NCI-H460 (cell line): ENCODE measurements at regions not wholly inside any gene's neighbourhood (a gene's known extent, or its start where the extent isn't known, plus 50 kb on each side); places are given as distances from the start of the nearest gene placed in this dataset.

Source experiments
- DNase-seq: peaks from one replicate; pipeline ENCODE4 v3.0.0-alpha.2; 2016; ENCODE audit warnings: low read depth; ENCODE audit errors: extremely low read depth

DNA sequence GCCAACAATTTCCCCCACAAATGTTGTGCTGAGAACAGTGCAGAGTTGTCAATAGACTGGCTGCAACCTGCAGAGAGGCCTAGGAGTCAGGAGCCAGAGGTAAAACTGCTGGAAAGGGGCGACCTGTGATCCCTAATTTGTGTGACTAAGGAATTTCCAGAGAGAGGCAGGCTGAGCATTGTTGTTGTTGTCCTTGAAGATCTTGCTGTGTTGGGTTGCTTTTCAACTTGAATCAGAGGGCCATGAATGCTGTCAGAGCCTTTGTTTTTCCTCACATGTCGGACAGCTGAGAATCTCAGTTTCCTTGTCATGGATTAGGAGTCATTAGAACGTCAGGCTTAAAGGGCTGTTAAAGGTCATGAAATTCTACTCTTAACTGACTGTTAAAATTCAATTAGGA is 134.6 kb upstream of the ASTN2 start:
- DNase-seq: no peak

- no peak for DNase-seq
These were observed 133.7 kb upstream of the ASTN2 start for GRCh38 chr9:117548556-117548955.

DNA sequence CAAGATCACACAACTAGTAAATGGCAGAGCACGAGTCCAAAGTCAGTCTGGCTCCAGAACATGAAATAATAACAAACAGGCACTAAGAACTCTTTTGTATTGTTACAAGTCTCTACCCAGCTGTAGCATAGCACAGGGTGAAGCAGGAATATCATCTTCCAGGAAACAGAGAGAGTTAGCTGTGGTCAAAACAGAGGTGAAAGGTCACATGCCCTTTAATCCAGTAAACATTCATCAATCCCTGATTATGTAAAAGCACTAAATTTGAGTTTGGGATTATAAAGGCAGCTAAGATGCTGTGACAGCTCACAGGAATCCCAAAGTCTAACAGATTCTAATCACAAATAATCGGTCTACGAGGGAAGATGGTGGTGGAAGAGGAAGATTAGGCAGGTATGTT is 133.0 kb upstream of the ASTN2 start:
- no peak for DNase-seq

GRCh38 chr9:117546894-117547678 is 132.2 kb upstream of the ASTN2 start:
- DNase-seq: peak; percentile 26

DNA sequence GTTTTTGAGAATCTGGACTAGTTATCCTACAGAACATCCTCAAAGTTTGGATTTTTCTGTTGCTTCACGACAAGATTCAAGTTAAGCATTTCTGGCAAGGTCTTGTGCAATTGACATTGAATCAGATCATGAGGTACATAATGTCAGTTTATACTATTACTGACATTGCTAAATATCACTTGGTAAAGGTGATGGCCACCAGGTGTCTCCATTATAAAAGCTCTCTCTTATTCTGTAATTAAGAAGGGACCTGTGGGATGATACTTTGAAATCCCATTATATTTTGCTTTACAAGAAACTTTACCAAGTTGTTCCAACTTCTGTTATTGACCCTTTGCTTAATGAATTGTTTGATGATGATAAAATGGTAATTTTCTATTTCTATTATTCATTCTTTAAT is 131.0 kb upstream of the ASTN2 start:
- no peak for DNase-seq

- no peak for DNase-seq
These were observed 128.2 kb upstream of the ASTN2 start for GRCh38 chr9:117543089-117543488.

- DNase-seq: no peak
These were observed 127.2 kb upstream of the ASTN2 start for GRCh38 chr9:117542021-117542420.

DNA sequence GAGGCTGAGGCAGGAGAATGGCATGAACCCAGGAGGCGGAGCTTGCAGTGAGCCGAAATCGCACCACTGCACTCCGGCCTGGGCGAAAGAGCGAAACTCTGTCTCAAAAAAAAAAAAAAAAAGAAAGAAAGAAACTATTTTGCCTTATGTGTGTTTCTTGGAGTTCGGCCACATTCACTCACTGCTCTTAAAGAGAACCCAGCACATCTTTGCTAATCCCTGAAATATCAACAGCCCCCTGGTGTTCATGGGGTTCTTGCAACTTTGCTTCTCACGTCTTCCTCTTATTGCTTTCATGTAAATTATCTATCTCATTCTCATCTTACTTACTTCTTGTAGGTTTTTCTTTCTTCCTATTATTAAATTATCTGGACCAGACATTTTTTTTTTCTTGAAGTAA is 126.3 kb upstream of the ASTN2 start:
- DNase-seq: no peak

GRCh38 chr9:117535973-117536372 is 121.1 kb upstream of the ASTN2 start:
- DNase-seq: no peak

- DNase-seq: no peak
These were observed 120.6 kb upstream of the ASTN2 start for GRCh38 chr9:117535434-117535833.

- DNase-seq: no peak
These were observed 113.4 kb upstream of the ASTN2 start for GRCh38 chr9:117528225-117528624.

DNA sequence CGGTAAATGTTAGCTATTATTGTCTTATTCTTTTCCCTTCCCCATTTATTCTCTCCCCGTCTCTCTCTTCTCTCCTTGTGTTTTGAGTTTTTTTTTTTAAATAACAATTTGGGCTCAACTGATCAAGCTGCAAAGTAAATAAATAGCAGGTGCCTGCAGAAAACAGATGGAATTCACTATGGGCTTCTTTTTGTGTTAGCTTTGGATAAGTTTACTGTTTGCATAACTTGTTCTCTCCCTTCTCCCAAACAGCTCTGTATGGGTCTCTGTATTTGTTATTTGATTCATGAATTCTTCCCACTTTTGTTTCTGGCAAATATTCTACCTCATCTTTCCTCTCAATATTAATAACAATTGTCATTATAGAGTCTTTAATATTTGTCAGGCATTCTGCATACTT is 111.8 kb upstream of the ASTN2 start:
- no peak for DNase-seq

DNA sequence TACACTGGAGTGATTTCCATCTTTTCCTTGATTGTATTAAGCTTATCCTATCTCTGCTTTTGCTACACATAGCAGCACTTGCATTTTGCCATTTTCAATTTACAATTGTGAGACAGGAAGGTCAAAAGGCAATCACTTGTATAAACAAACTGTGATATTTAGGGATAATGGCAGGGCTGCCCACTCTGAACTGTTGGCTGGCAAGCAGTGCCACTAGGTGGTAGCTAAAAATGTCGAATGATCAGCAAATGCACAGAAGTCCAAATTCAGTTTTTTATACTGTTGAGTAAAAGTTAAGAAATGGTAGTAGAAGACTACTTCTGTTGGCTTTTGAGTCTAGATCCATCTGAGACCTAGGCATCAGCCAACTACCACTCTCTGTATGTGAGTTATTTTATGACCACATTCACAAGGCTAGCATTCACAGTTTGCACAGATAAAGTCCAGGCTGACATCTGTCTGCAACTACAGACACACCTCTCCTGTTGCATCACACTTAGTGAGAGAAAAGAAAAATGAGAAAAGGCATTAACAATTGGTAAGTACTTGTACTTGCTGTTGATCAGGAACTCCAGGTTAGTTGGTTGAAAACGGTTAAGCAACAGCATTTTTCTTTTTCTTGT is 108.8 kb upstream of the ASTN2 start:
- DNase-seq: no peak

- no peak for DNase-seq
These were observed 106.4 kb upstream of the ASTN2 start for GRCh38 chr9:117521293-117521692.

DNA sequence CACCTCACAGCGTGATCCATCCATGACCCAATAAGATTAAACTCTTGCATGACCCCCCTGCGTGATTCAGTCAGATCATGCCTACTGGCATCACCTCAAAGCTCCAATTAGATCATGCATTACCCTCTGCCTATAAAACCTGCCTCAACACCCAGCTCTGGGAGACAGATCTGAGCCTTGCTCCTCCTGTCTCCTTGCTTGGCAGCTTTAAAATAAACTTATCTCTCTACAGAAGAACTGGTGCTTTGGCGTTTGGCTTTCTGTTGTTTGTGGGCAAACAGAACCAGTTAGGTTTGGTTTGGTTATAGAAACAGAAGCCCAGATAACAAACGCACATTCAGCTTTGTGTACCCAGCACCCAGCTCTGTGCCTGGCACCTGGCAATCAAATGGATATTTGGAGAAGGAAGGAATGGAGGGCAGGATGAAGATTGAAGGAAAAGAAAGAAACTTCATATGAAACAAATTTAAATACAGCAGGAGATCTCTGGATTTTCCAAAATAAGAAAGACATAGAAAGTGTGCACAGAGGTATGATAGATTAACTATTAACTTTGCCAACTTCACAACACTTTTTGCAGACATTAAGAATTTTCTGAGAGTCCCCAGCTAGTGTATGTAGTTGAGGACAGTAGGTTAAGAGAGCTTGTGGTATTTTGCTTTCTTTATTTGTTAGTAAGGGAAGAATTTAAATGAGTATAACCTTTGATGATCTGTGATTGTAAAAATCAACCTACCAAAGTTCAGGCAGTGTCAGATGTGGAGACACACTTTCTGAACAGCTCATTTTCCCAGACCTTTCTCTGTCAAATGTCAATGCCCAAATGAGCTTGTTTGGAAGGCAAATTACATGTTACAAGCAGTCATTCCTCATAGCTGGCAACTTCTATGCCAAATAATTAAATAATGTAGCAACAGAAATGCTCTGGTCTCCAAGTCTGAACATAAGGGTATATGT is 102.1 kb upstream of the ASTN2 start:
- DNase-seq: no peak

- DNase-seq: no peak
These were observed 97.1 kb upstream of the ASTN2 start for GRCh38 chr9:117511852-117512481.

DNA sequence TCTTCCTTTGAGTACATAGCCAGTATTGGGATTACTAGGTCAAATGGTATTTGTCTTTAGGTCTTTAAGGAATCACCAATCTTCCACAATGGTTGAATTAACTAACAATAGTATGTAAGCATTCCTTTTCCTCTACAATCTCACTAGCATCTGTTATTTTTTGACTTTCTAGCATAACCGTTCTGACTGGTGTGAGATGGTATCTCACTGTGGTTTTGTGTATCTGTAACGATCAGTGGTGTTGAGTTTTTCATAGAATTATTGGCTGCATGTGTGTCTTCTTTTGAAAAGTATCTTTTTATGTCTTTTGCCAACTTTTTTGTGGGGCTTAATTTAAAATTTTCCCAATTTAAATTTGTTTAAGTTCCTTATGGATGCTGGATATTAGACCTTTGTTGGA is 81.5 kb upstream of the ASTN2 start:
- no peak for DNase-seq

- DNase-seq: no peak
These were observed 79.7 kb upstream of the ASTN2 start for GRCh38 chr9:117494401-117495090.

DNA sequence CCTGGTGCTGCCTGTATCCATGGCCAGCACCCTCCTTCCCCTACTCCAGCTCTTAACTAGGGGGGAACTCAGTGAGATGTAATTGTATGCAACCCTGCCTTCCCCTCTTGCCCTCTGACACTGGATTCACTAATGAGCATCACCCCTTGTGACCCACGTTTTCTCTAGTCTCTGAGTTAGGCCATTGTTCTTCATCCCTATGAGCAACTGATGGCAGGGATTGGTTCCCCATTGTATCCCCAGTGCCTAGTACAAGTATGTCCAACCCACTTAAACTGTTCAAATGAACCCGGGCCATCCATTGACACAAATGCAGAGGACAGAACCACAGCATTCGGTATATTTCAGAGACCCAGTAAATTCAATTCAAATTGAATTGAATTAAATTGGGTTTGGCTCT is 77.6 kb upstream of the ASTN2 start:
- no peak for DNase-seq

DNA sequence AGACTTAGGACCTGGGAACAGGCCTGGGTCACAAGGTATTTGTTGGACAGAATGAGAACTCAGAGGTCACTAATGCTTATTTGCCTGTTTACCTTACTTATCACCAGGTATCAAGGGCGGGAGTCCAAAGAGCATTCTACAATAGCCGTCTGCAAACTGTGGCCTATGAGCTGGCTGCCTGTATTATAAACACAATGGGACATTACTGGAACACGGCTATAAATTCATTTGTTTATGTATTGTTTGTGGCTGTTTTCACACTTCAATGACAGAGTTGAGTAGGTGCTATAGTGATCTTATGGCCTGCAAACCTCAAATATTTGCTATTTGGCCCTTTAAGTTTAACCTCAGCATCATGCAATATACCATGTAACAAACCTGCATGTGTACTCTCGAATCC is 76.6 kb upstream of the ASTN2 start:
- DNase-seq: no peak
